GM19240 (cell line): ENCODE measurements at regions not wholly inside any gene's neighbourhood (a gene's known extent, or its start where the extent isn't known, plus 50 kb on each side); places are given as distances from the start of the nearest gene placed in this dataset.

Source experiments
- DNase-seq: peaks from one replicate; pipeline ENCODE4 v3.0.0; 2011; ENCODE audit warnings: low spot score; ENCODE audit not compliant: insufficient read length

DNA sequence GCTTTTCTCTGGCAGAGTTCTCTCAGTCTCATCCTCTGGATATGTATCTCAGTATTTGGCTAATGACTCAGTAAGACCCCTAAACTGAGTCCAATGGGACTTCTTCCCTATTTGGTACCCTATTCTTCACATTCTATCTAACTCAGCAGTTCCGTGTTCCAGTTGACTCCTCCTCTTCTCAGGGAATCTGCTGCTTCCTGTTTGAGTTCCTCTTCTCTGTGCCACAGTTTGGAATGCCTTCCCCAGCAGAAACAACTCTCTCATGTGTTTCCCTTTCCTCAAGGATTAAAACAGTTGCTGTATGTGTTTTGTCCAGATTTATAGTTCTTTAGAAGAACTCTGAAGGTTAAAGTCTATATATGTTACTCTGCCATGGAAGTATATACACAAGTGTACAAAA, 344.0 kb upstream of the RARB start:
- DNase-seq = no peak

DNA sequence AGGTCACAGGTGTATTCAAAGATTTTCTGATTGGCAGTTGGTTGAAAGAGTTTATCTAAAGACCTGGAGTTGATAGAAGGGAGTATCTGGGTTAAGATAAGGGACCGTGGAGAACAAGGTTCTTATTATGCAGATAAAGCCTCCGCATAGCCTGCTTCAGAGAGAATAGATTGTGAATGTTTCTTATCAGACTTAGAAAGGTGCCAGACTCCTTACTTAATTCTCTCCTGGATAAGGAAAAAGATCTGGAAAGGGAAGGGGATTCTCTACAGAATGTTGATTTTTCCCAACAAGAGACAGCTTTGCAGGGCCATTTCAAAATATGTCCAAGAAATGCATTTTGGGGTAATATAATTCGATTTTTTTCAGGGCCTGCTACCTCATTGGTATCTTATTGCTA, 341.3 kb upstream of the RARB start:
- no peak for DNase-seq

- DNase-seq = no peak
These were observed 339.8 kb upstream of the RARB start for GRCh38 chr3:25088284-25088683.

- no peak for DNase-seq
These were observed 337.2 kb upstream of the RARB start for GRCh38 chr3:25090698-25091453.

DNA sequence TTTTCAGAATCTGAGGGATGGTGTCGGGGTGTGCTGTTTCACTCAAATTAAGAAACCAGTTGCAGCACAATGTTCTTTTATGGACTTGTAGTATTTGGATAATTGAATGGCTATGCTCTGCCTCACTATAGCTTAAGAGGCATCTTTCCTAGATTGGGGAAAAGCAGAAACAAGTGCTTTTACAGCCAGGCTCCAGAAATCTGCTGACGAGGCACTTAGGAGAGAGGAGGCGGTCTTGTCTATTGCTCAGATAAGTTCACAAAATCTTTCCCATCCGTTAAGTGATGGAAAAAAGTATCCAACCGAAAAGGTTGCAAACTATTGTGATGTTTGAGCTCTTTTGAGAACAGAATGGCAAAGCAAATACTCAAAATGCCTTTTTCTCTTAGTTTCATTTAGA, 336.1 kb upstream of the RARB start:
- no peak for DNase-seq

- no peak for DNase-seq
These were observed 333.0 kb upstream of the RARB start for GRCh38 chr3:25094932-25095685.

GRCh38 chr3:25096536-25096935, 331.5 kb upstream of the RARB start:
- no peak for DNase-seq

DNA sequence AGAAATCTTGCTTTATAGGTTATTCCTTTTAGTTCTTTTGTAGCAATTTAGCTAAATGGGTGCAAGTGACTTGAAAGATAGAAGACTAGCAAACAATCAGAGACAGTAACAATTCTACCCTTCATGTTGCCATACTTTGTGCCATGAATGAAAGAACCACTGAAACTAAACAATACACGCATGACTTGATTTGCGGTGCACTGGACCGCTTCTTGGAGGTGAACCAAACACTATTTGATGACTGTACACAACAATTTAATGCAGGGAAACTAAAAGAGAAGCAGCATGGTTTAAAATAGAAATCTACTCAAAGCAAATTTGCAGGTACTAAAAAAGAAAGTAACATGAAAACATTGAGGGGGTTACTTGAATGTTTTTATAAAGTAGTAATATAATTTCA, 331.0 kb upstream of the RARB start:
- DNase-seq = no peak

DNA sequence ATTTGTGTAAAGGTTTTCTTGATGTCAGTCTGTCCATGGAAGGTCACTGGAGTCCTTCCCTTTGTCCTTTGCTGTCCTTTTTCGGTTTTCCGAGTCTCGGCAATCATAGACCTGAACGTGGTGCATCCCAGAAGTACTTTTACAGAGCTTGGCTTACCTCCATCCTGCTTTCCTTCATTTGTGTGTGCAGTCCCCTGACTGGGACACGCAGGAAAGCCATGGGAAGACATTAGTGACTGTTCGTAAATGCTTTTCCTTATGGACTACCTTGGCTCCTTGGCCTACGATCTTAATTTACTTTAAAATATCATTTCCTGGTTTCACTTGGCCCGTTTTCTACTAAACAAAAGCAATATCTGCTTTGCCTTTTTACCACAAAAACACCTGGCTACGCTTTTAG, 328.4 kb upstream of the RARB start:
- DNase-seq = no peak

- DNase-seq = no peak
These were observed 324.7 kb upstream of the RARB start for GRCh38 chr3:25103391-25103790.

GRCh38 chr3:25107918-25108617, 320.0 kb upstream of the RARB start:
- no peak for DNase-seq

DNA sequence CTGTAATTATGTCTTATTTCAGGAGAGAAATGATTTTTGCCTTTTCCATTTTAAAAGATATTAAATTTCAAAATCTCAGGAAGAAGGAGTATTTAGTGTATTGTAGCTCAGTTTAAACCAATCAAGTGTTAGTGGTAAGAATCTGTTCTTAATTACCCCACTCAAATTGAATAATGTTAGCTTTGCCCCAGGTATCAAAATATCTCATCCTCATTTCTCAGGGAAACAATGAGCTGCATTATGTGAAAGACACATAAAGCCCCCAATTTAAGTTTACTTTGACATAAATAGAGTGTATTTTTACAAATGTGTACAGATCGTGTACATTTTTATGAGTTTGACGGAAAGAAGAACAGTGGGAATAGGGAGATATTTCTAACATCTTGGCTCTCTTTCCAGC, 317.4 kb upstream of the RARB start:
- no peak for DNase-seq

DNA sequence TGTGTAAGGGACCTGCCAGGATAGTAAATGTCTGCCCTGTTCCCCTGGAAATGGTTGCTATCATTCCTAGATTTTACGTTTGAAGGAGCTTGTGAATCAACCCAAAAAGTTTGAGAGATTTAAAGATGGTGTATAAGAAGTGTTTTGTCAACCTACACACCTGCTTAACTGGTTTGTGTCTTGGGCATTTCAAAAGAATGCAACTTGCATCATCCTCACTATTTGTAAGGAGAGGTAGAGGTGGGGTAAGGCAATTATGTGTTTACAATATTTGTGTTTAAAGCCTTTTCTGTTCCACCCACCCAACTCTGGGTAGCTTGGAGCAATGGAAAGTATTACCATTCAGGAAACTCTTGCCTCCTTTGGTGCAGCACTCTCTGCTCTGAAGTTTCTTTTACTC, 314.2 kb upstream of the RARB start:
- no peak for DNase-seq

DNA sequence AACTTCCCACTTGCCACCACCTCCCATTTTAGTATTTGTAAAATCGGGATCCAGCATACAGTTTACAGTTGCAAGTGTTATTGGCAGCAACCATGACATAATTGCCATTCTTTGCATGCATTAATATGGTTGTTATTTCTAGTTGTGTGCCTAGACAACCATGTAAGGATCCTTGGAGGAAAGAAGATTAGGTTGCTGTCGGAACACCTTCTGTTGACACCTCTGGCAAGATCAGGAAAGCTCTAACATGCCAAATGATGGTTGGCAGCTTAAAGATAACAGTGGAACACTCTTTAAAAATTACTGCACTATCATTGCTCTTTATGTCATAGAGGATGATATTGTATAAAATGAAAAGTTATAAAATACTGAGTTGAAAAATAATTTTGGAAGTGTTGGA, 313.5 kb upstream of the RARB start:
- DNase-seq = no peak

- no peak for DNase-seq
These were observed 311.0 kb upstream of the RARB start for GRCh38 chr3:25117005-25117593.

DNA sequence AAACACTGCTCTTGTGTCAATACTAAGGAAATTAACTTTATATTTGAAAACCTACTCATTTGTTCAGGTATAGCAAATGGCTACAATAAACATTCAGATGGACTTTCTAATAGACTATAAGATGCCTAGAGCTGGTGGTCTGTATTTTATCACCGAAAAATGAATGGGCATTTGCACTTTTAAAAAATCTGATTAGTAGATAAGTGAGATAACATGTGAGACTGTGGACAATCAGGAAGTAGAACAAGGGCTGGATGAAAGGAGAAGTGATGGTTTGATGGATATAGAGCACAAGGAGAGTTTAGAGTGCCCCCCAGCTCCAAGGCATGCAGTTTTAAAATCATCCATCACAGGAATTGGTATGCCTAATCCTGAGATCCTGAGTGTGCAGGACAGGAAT, 308.4 kb upstream of the RARB start:
- DNase-seq = no peak

GRCh38 chr3:25120665-25121064, 307.4 kb upstream of the RARB start:
- DNase-seq = no peak

DNA sequence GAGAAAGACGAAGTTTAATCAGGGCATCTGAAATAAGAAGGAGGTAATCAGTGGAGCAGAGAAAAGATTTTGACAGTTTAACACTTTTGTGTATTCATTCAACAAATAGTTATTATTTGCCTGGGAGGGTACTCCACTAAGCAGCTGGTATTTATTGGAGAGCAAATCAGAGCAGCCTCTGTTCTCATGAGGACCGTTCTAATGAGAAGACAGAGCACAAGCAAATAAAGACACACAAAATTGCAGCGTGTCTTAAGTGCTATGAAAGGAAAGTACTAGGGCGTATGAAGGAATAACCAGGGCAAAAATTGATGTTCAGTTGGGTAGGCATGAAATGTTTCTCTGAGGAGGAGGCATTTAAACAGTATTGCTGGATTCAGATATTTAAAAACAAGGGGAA, 302.9 kb upstream of the RARB start:
- no peak for DNase-seq

GRCh38 chr3:25128735-25129134, 299.3 kb upstream of the RARB start:
- DNase-seq = no peak

DNA sequence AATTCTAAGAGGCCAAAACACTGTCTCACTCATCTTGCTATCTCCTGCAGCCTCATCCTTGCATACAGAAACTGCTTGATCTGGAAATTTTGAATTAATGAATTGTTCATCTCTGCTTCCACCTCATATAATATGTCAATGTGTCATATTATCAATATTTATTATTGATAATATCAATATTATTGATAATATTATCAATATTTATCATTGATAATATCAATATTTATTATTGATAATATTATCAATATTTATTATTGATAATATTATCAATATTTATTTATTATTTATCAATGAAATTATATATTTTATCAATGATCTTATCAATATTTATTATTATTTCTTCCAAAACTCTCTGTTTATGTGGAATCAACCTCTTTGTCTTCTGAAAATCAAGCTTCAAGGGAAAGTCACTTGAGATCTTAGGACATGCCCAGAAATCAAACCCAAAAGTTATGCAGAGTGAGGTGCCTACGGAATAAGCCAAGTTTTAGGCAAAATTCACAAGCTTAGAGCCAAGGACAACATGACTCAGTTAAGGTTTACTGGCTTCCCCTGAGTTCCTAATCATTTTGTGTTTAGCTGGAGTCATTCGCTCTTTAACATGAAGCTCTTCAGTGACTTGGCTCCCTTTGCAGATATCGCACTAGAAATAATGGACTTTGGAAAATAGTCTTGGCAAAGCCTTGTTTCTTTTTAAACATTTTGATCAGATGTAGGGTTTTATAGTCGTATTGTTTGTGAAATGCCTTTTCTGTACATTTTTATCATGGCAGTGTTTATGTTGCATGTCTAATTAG, 297.1 kb upstream of the RARB start:
- DNase-seq = no peak

GRCh38 chr3:25133588-25133987, 294.5 kb upstream of the RARB start:
- DNase-seq = no peak
